ENCODE measurements at regions not wholly inside any gene's neighbourhood (a gene's known extent, or its start where the extent isn't known, plus 50 kb on each side); places are given as distances from the start of the nearest gene placed in this dataset.

DNA sequence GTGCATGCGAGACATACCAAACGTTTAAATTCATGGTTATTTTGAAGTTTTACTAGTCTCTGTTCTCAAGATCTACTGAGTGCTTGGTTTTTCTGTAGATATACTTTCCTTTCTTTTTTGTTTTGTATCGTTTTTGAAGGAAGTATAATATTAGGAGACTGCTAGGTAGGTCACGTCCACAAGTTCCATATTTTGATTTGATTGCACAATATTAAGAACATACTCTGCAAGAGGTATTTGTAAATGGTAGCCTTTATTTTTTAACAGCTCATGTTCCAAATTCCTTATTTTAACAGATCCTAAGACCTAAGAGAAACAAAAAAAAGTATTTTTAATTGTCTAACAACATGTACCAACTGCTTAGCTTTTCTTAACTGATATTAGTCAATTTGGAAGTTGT, 156.7 kb downstream of the SERPINI1 start:
- no peak for DNase-seq

DNA sequence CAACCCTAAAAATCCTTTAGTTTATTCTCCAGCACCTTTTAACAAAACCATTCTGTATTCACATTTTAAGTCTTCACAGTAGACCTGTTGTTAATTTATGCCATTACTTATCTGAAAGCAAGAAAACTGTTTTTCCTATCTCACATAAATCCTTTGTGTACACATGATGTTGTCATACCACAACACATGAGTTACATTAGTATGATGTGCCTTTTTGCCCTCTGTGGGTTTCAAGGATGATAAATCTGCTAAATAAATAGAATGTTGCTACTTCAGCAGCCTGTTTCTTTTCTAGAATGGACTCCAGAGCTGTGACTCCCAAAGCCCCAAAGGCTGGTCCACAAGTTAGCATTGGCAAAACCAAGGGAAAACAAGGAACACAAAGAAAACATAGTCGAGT, 151.6 kb downstream of the SERPINI1 start:
- DNase-seq: no peak

DNA sequence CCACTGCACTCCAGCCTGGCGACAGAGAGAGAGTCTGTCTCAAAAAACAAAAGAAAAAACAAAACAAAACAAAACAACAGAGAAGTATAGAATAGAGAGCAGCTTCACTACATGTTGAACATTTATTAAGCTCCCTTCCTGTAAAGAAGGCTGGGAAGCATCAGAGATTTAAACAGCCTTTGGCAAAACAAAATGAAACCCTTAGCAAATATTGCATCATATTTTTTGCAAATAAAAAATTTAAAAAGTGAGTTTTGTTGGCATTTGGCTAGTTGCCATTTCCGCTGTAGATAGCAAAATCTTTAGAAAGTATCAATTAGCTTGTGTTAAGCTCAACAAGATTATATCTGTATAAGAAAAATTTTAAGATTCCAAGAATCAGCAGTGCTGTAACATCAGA, 151.2 kb downstream of the SERPINI1 start:
- no peak for DNase-seq

DNA sequence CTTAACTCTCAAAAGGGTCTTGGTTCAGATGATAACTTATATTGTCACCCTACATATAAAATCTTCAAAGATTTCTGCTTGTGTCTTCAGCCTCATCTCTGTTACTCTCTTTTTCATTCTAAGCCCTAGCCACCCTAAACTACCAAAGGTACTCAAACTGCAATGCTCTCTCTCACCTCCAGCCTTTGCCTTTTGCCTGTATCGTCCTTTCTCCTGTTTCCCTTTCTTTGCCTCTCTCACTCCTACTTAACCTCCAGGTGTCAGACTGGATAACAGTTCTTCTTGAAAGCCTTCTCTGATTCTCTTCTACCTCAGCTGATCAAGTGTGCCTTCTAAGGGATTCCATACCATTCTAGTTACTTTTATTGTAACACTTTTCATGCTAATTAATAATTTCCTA, 149.8 kb downstream of the SERPINI1 start:
- DNase-seq: no peak

DNA sequence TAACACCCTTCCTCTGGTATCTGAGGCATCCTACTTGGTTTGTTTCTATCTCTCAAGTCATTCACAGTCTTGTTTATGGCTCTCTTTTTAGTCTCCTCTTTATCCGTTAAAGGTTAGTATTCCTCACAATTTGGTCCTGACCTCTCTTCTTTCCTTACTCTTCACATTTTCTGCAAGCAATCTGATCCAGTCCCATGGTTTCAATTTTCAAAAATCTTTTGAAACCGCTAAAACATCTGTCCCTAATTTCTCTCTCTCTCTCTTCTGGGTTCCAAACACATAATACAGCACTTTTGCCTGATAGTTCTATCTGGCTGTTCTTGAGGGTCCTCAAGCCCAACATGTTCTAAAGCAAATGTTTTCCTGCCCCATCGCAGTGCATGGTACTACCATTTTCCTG, 149.0 kb downstream of the SERPINI1 start:
- no peak for DNase-seq

DNA sequence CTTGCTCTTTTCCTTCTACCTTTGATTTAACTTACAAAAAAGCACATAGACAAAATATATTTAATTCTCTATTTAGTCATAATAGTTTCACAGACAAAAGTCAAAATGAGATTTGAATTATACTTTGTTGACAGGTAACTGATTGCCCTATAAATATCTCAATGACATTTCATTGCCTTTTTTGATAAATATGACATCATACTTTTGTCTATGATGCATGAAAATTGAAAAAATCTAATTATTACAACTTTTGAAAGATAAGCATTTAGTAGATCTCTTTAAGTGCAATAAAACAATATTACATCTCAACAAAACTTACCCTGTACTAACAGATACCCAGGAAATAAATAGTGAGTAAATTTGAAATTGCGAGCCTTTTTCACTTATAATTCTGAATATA, 147.9 kb downstream of the SERPINI1 start:
- DNase-seq: no peak

DNA sequence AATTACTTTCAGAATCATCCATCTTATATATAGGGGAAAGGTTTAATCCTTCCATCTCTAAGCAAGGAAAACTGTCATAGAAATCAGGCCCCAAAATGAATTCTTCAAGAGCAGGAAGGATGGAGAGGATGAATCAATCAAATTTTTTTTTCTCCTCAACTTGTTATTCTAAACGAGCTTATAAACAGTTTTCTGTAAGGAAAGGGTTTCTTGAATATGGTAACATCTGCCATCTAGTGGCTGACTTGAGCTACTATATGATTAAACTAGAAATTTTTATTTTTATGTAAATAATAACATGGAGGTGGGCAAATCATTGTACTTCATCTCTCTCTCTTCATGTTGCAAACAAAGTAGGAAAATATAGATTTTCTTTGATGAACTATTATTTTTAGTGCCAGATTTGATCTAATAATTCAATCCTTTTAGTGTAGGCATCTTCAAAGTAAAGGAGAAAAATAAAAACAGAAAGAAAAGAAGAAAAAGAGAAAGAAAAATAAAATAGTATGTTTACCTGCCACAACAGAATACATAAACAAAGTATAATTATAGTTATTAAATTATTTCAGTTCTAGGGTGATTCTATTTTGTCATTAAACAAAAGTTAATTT, 146.6 kb downstream of the SERPINI1 start:
- peak; percentile 62 for DNase-seq

DNA sequence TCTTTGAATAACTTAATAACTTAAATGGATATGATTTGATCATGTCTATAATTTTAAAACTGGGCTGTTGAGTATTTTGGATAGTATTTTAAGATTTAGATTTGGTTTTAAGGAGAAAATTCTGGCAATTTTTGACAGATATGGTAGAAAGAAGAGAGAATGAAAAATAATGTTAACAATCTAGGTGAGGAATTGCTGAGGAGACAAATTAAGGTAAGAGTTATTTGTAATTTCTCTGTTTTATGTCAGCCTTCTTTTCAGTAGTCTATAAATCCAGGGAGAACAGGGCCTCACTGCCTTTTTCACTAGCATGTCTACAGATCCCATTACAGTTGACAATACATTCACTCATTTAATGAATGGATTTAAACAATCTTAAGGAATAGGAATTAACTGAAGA, 144.7 kb downstream of the SERPINI1 start:
- DNase-seq: no peak

DNA sequence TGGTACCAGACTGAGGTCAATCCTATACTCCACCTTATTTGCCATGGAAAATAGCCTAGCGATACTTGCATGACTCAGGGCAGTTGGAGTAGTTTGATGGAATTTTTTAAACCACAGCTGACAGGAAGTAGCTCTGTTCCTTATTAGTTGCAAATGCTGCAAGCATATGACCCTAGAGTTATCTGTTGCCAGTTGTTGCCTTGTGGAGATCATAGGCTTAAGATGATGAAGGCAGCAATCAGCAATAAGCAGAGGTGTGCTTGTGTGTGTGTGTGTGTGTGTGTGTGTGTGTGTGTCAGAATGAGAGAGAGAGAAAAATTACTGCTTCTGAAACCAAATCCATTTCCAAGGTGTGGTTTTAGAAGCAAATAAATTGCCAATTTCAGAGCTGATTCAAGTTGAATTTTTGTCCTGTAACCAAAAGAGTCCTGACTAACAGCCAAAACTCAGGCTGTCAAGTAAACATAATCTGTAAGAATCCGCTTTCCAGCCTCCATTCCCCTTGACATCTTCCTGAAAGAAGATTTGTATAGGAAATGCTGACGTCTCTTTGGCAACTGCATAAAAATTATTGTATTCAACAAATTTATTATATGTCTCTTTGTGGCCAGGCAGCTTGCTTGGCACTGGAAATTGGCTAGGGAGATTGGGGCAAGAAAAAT, 141.2 kb downstream of the SERPINI1 start:
- DNase-seq: no peak
